Embryonic facial prominence (tissue), 1 donor: ENCODE measurements at regions not wholly inside any gene's neighbourhood (a gene's known extent, or its start where the extent isn't known, plus 50 kb on each side); places are given as distances from the start of the nearest gene placed in this dataset.
"Not testable (repeated sequence)": the region's sequence is repeated elsewhere in the genome, so short reads cannot be mapped to it uniquely, and the experiment has no call there.

ENCODE experiments used
- DNase-seq: peaks from one replicate; pipeline ENCODE4 v3.0.0-alpha.2; 2016; ENCODE audit errors: extremely low spot score

DNA sequence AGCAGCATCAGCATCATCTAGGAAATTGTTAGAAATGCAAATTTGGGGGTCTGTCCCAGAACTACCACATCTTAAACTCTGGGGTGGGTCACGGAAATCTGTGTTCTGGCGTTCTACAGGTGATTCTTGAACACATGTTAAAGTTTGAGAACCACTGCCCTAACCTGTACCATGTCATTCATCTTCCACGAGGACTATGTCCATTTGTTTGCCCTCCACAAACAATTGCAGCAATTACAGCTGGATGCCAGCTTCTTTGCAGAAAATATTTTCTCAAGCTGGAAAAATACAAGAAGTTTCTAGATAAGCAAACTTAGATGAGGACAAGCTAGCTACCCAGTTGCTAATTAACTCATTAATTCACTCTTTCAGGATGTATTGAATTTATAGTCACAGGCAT is 54.1 kb downstream of the MAFB start:
- DNase-seq: no peak

DNA sequence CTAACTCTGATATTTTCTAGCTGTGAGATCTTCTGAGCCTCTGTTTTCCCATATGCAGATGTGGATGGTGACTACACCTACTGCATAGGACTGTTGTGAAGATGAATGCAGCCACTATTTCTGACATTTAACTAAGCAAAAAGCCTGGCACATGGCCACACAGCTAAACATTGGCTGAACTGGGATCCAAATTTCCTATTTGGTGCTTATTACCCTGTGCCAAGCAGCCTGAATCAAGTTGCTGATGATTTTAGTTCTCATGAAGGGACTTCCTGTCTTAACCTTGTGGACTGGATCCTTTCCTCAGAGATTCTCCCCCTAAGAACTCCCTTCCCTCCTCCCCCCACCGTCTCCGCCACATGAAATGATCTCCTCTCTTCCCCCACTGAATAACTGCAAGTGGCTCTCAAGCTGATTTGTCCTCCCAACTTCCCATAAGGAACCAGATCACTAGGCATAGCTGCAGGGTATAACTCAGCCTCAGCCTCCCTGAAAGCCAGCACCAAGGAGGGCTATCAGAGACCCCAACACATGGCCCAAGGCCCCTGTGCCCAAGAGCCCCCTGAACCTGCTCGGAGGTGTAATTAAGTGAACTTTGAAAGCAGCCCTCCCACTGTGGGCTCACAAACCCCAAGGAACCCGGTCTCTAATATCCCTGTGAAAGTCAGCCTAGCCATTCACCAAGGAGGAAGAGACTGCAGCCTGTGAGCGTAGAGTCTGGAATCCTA is 55.7 kb downstream of the MAFB start:
- DNase-seq: no peak

DNA sequence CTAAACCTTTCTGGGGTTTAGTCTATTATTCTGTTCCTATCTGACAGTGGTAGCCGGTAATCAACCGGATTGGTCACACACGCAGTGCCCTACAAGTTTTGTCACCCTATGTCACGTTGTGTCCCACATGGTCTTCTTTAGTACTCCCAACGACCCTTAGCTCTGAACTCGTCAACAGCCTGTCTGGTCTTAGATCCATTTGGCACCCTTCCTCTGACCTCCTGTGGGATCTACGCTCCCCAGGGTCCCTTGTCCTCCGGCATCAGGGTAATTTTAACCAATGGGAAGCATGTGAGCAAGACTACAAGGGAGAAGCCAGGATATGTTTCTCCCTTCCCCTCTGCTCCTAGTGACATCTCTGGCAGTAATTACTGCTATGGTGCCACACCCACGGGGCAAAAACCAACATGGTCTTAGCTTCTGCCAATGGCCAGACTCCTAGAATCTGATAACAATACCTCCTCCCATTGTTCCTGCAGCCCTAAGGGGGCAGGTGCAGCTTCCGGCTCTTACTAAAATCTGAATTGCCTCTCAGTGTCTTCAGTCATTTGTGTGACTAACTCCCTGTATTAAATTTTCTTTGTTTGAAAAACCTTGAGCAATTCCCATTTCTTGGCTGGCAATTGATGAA is 56.6 kb downstream of the MAFB start:
- DNase-seq: no peak

GRCh38 chr20:40631119-40631631 is 57.9 kb downstream of the MAFB start:
- DNase-seq: no peak

DNA sequence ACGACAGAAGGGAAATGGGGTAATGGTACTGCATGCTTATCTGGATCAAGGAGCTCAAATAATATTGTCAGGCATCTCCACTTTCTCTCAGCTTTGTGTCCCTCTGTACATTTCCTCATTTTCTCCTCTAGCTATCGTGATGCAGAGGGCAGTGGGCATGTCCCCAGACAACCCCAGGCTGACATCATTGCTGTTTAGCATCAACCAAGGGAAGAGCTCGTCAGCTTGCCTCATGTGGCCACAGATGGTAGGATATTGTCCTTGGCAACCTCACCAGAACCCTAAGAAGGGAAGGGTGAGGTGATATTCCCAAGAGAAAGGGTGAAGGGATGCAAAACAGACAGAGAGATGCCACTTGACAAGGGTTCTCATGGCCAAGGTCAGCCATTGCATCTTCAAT is 58.3 kb downstream of the MAFB start:
- DNase-seq: no peak

DNA sequence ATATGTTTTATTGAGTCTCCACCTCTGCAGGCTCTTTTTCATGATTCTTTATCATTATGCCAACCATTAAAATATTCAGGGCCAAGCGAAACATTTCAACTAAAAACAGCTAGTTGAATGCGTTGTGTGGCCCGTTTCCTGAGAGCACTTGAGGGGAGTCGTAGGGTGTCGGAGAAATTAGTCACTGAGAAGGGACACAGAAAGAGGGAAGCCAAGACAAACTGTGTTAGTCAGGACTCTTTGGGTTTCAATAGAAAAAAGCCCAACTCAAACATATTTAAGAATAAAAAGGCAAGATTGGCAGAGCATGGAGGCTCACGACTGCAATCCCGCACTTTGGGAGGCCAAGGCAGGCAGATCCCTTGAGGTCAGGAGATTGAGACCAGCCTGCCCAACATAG is 58.9 kb downstream of the MAFB start:
- no peak for DNase-seq

GRCh38 chr20:40628877-40629276 is 60.2 kb downstream of the MAFB start:
- no peak for DNase-seq

DNA sequence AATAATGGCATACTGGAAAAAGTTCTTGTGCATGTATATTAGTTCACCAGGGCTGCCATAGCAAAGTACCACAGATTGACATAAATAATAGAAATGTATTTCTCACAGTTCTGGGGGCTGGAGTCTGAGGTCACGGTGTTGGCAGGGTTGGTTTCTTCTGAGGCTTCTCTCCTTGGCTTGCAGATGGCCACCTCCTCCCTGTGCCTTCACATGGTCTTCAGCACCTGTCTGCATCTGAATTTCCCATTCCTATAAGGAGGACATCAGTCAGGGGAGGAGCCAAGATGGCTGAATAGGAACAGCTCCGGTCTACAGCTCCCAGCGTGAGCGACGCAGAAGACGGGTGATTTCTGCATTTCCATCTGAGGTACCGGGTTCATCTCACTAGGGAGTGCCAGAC is 70.0 kb downstream of the MAFB start:
- not testable (repeated sequence) for DNase-seq

GRCh38 chr20:40617594-40617993 is 71.4 kb downstream of the MAFB start:
- no peak for DNase-seq

DNA sequence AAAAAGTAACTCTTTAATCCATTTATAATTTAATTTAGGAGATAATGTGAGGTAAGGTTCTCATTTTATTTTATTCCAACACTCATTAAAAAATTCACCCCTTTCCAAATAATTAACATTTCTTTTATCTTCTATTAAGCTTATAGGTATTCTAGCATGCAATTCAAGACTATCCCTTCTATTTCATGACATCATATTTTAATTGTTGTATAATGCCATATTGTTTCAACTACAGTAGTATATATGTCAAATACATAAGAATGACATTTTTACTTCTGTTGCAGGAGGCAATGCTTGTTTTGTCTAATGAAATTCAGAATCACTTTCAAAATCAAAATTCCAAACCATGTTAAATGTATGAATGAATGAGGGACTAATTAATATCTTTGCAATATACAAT is 76.2 kb downstream of the MAFB start:
- no peak for DNase-seq

GRCh38 chr20:40612247-40612646 is 76.8 kb downstream of the MAFB start:
- DNase-seq: no peak

GRCh38 chr20:40610730-40611129 is 78.3 kb downstream of the MAFB start:
- no peak for DNase-seq

- DNase-seq: no peak
Observed at GRCh38 chr20:40607927-40608326, 81.1 kb downstream of the MAFB start.

DNA sequence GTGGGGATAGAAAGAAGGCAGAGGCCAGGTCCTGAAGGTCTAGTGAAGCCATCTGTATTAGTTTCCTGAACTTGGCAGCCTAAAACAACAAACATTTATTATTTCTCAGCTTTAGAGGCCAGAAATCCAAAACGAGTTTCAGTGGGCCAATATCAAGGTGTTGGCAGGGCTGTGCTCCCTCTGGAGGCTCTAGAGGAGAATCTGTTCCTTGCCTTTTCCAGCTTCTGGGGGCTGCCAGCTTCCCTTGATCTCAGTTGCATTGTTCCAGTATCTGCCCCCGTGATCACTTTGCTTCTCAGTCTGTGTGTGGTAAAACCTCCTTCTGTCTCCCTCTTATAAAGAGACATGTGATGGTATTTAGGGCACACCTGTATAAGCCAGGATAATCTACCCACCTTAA is 82.4 kb downstream of the MAFB start:
- DNase-seq: no peak

DNA sequence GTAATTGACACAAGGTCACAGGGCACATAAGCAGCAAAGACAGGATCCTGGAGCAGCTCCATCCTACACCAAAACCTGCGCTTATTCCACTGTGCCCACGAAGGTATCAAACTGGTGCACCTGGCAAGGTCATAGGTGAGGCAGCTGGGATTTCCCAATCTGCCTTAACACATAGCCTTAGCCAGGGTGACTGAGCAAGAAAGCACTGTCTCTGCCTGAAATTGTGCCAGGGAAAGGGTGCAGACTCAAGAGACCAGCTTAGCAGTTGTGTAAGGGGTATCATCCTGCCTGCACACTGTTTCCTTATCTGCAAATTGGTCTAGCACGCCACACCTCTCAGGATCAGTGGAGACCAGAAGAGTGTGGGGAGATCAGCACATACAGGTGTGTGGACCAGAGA is 82.8 kb downstream of the MAFB start:
- no peak for DNase-seq

DNA sequence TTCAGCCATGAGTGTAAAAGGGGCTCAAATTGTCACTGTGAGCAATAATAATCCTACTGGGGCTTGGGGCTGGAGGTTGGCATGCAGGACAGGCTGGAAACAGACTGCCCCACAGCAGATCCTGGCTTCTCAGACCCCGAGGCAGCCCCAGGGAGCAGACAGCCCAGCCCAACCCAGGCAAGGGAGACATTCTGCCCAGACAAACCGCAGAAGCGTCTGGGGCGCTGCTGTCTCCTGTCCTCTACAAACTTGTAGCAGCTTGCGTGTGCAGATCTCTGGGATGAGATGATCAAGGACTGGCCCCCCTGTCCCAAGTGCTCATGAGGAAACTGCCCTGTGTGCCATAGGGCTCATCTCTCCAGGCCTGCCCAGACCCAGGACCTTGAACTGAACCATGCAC is 84.6 kb downstream of the MAFB start:
- no peak for DNase-seq

- DNase-seq: no peak
Observed at GRCh38 chr20:40603057-40603651, 85.9 kb downstream of the MAFB start.

DNA sequence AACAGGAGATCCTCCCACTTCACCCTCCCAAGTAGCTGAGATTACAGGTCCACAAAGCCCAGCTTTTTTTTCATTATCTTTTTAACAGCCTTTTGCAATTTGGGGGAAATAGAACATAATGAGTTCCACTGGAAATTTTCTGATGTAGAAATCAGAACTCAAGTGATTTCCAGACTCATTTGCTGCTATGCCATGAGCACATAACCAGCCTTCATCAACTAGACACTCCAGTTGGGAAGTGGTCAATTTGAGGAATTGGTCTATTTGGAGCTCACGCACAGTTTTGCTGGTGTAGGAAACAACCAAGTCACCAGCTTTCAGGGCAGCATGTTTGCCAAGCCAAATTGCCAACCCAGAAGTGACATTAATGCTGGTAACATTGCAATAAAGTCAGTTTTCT is 86.7 kb downstream of the MAFB start:
- DNase-seq: no peak

DNA sequence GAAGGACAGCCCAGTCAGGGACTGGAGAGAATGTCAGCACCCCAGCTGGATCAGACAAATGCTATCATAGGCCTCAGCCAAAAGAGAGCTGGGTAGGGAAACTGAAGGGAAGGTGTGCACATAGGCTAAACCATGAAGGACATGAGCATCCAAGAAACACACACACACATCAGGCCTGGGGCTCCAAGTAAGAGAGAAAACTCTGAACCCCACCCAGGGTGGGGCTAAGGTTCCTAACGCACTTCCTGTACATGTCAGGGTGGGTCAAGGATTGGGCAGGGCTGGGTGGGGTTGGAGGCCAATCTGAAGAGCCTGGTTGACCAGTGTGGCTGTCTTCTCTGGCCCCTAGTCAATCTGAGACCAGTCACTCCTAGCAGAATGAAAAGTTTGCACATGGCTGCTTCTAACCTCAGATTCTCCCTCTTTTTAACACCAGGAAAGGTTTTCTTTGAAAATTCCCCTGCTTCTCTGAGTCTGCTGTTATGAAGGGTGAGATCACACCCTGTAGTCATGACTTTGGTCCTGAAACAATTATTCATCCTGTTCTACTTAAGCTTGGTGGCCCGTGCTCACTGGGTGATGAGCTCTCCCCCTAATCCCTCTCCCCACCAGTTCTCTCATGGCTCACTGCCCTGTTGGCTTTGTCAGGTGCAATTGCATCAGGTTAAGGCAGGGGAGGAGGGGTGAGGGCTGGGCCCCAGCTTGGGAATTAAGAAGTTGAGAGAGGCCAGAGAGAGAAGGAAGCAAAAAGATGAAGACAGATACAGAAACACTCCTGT is 88.4 kb downstream of the MAFB start:
- no peak for DNase-seq

- DNase-seq: no peak
Observed at GRCh38 chr20:40599987-40600386, 89.0 kb downstream of the MAFB start.

DNA sequence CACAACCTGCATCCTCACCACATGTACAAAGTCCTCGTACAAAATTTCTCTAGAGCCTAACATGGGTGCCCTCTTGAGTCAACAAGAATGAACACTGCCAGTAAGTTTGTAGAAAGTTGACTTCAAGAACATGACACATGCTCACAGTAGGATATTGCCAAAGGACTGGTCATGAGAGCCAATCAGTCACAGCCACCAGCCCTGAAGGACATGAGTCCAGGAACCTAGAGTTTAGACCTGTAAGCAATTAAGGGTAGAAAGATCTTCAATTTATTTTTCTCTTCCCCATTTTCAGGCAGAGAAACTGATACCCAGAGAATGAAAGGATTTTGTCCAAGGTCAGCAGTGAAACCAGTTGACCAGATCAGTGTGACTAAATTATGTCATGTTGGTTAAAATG is 96.1 kb downstream of the MAFB start:
- DNase-seq: no peak

GRCh38 chr20:40591536-40591935 is 97.5 kb downstream of the MAFB start:
- DNase-seq: no peak
